Spleen (tissue), 7 donors: ENCODE measurements at regions not wholly inside any gene's neighbourhood (a gene's known extent, or its start where the extent isn't known, plus 50 kb on each side); places are given as distances from the start of the nearest gene placed in this dataset.

Experiments used
- POLR2A ChIP-seq, 3 donors: fragments of 450-650 bp; IDR thresholded peaks; one replicate each; pipeline ENCODE4 v1.5.1; 2017; ENCODE audit warnings: antibody characterized with exemption in 3 of 3, mild to moderate bottlenecking in 1 of 3
- POLR2AphosphoS5 ChIP-seq, 3 donors: sonication (generic); formaldehyde crosslinking; IDR thresholded peaks; one replicate each; pipeline ENCODE4 v1.5.1; 2017; ENCODE audit warnings: antibody characterized with exemption in 3 of 3
- TF ChIP-seq, protein P1 (sequence below), 11 experiments: fragments of 200-600 bp in 7 of 11; fragments of 450-650 bp in 4 of 11; sonication (generic) in 4 of 11; IDR thresholded peaks in 8 of 11; conservative IDR thresholded peaks in 3 of 11; 1 replicate in 7 of 11; 2 replicates in 4 of 11; pipeline versions ENCODE4 v1.4.0 to v1.8.0; 2016 to 2021; ENCODE audit warnings: antibody characterized with exemption in 11 of 11, inconsistent platforms in 4 of 11, mild to moderate bottlenecking in 1 of 11
- donor health status: DM: no; HTN: no; CAD: no; lungs with moderate emphysema.
- donor health status: DM: no; HTN: no; CAD: no.
- donor health status: DM: no; HTN: no; CAD: no.

DNA sequence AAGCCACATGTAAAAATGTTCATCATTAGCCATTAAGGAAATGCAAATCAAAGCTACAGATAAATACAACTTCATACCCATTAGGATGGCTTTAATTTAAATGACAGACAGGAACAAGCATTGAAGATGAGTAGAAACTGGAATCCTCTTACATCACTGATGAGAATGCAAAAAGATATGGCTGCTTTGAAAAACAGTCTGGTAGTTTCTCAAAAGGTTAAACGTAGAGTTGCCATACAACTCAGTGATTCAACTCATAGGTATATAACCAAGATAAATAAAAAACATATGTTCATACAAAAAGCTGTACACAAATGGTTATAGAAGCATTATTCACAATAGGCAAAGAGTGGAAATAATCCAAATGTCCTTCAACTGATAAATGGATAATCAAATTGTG, 228.8 kb upstream of the ZNF462 start:
- TF ChIP-seq, protein P1, sequence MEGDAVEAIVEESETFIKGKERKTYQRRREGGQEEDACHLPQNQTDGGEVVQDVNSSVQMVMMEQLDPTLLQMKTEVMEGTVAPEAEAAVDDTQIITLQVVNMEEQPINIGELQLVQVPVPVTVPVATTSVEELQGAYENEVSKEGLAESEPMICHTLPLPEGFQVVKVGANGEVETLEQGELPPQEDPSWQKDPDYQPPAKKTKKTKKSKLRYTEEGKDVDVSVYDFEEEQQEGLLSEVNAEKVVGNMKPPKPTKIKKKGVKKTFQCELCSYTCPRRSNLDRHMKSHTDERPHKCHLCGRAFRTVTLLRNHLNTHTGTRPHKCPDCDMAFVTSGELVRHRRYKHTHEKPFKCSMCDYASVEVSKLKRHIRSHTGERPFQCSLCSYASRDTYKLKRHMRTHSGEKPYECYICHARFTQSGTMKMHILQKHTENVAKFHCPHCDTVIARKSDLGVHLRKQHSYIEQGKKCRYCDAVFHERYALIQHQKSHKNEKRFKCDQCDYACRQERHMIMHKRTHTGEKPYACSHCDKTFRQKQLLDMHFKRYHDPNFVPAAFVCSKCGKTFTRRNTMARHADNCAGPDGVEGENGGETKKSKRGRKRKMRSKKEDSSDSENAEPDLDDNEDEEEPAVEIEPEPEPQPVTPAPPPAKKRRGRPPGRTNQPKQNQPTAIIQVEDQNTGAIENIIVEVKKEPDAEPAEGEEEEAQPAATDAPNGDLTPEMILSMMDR (IDR thresholded peaks at IDR 0.05 in 8 of 11, conservative IDR thresholded peaks at IDR 0.05 in 3 of 11), result no peak
- no peak for TF ChIP-seq POLR2A (IDR thresholded peaks at IDR 0.05)
- TF ChIP-seq POLR2AphosphoS5 (IDR thresholded peaks at IDR 0.05), result no peak
